MM.1S (cell line): ENCODE measurements at regions not wholly inside any gene's neighbourhood (a gene's known extent, or its start where the extent isn't known, plus 50 kb on each side); places are given as distances from the start of the nearest gene placed in this dataset.
"Not testable (repeated sequence)": the region's sequence is repeated elsewhere in the genome, so short reads cannot be mapped to it uniquely, and the experiment has no call there.

Experiments
- DNase-seq: peaks from one replicate; pipeline ENCODE4 v3.0.0-alpha.2; 2015
- H2AFZ ChIP-seq: fragments of 300-600 bp; sonication (generic); 2 replicates; pipeline ENCODE4 v1.6.0; 2016; ENCODE audit warnings: antibody characterized with exemption, low read length
- H3F3A ChIP-seq: fragments of 300-600 bp; sonication (generic); 2 replicates; pipeline ENCODE4 v1.6.1; 2016; ENCODE audit warnings: mild to moderate bottlenecking, antibody characterized with exemption, low read length, moderate library complexity, mixed read lengths; ENCODE audit not compliant: insufficient read depth
- H3K27ac ChIP-seq: fragments of 300-600 bp; sonication (generic); 2 replicates; pipeline ENCODE4 v1.5.1; 2016; ENCODE audit warnings: mild to moderate bottlenecking, low read length
- H3K27me3 ChIP-seq: fragments of 300-600 bp; sonication (generic); replicated peaks from 2 replicates; pipeline ENCODE4 v1.6.0; 2016; ENCODE audit warnings: low read length; ENCODE audit not compliant: insufficient read depth
- H3K36me3 ChIP-seq: fragments of 300-600 bp; sonication (generic); replicated peaks from 2 replicates; pipeline ENCODE4 v1.6.1; 2016; ENCODE audit warnings: mild to moderate bottlenecking, low read length, mixed read lengths; ENCODE audit not compliant: insufficient read depth
- H3K4me1 ChIP-seq: fragments of 300-600 bp; sonication (generic); 2 replicates; pipeline ENCODE4 v1.6.1; 2016; ENCODE audit warnings: low read length, mixed read lengths
- H3K4me2 ChIP-seq: fragments of 300-600 bp; sonication (generic); 2 replicates; pipeline ENCODE4 v1.6.0; 2016; ENCODE audit warnings: low read depth, low read length
- H3K4me3 ChIP-seq: fragments of 300-600 bp; sonication (generic); 2 replicates; pipeline ENCODE4 v1.5.1; 2016; ENCODE audit warnings: low read length, mixed read lengths
- H3K79me2 ChIP-seq: fragments of 300-600 bp; sonication (generic); 2 replicates; pipeline ENCODE4 v1.6.1; 2016; ENCODE audit warnings: mixed run types, low read length, mixed read lengths
- H3K9ac ChIP-seq: fragments of 300-600 bp; sonication (generic); 2 replicates; pipeline ENCODE4 v1.6.1; 2016; ENCODE audit warnings: low read length, mixed read lengths
- H3K9me2 ChIP-seq: fragments of 300-600 bp; sonication (generic); replicated peaks from 2 replicates; pipeline ENCODE4 v1.6.1; 2016; ENCODE audit warnings: mild to moderate bottlenecking, low read length, mixed read lengths; ENCODE audit not compliant: insufficient read depth
- H3K9me3 ChIP-seq: fragments of 300-600 bp; sonication (generic); replicated peaks from 2 replicates; pipeline ENCODE4 v1.6.1; 2016; ENCODE audit warnings: mild to moderate bottlenecking, low read length, mixed read lengths; ENCODE audit not compliant: insufficient read depth
- H4K20me1 ChIP-seq: fragments of 300-600 bp; sonication (generic); 2 replicates; pipeline ENCODE4 v1.6.1; 2016; ENCODE audit warnings: mild to moderate bottlenecking, low read length, moderate library complexity, mixed read lengths; ENCODE audit not compliant: insufficient read depth

DNA sequence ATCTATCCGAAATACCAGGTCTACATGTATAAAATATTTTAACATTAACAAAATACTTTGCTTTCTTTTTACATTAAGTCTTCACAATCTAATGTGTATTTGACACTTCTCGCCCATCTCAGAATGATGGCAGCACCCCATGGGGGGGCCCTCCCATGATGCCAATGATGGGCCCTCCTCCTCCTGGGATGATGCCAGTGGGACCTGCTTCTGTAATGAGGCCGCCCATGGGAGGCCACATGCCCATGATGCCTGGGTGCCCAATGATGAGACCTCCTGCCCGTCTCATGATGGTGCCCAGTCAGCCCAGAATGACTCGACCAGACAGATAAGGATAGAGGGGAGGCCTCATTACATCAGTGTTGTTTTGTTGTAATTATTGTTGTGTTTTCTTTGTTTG, 110.5 kb downstream of the ART5 start:
- H4K20me1 ChIP-seq, H3K27ac ChIP-seq, H3K4me2 ChIP-seq, H3K4me3 ChIP-seq, H3F3A ChIP-seq, H3K9me2 ChIP-seq, H3K9me3 ChIP-seq, H3K4me1 ChIP-seq, DNase-seq, H3K27me3 ChIP-seq, H2AFZ ChIP-seq, H3K79me2 ChIP-seq, H3K9ac ChIP-seq, H3K36me3 ChIP-seq: not testable (repeated sequence)

DNA sequence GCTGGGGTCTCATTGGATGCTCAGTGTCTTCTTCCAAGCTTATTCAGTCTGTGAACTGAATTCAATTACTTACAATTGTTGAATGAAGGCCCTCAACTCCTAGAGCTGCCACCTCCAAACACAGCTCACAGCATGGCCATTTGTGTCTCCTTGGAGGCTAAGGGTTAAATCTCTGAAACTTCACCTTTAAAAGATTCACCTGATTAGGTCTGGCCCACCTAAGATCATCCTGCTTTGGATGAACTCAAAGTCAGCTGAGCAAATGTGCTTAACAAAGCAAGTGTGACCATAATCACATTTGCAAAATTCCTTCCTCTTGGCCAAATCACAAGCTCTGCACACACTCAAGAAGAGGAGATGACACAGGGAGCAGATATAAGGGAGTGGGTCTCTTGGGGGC, 118.2 kb downstream of the ART5 start:
- H2AFZ ChIP-seq, H3K9me2 ChIP-seq, H3K9me3 ChIP-seq, H3K4me3 ChIP-seq, H3F3A ChIP-seq, H4K20me1 ChIP-seq, H3K79me2 ChIP-seq, DNase-seq, H3K4me1 ChIP-seq, H3K27ac ChIP-seq, H3K36me3 ChIP-seq, H3K9ac ChIP-seq, H3K27me3 ChIP-seq, H3K4me2 ChIP-seq: not testable (repeated sequence)

DNA sequence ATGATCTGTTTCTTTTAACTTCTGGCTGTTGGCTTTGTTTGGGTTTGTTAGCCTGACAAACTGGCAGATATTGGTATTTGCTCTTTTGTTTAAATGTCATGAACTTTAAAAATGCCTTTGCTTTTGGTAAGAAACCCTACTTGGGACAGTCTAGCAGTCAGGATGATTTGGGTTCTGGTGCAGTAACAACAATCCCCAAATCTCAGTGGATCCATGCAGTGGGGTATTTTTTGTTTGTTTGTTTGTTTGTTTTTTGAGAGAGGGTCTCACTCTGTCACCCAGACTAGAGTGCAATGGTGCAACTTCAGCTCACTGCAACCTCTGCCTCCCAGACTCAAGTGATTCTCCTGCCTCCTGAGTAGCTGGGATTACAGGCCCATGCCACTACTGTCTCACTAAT, 120.9 kb downstream of the ART5 start:
- H3K36me3 ChIP-seq, H3K27me3 ChIP-seq, H3K9me2 ChIP-seq, H3K4me3 ChIP-seq, H3K9me3 ChIP-seq, H3K27ac ChIP-seq, H2AFZ ChIP-seq, H3K4me2 ChIP-seq, DNase-seq, H3F3A ChIP-seq, H3K4me1 ChIP-seq, H4K20me1 ChIP-seq, H3K9ac ChIP-seq: not testable (repeated sequence)
- peaks cover 18% of the 10 kb centered on the region for H3K79me2 ChIP-seq

DNA sequence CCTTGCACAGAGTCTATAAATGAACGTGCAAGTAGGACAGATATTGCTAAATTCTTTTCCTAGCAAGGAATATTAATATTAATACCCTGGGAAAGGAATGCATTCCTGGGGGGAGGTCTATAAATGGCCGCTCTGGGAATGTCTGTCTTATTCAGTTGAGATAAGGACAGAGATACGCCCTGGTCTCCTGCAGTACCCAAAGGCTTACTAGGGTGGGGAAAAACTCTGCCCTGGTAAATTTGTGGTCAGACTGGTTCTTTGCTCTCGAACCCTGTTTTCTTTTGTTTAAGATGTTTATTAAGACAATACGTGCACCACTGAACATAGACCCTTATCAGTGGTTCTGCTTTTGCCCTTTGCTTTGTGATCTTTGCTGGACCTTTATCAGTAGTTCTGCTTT, 122.0 kb downstream of the ART5 start:
- H2AFZ ChIP-seq, H3K9ac ChIP-seq, H3K36me3 ChIP-seq, H3K4me3 ChIP-seq, H3K9me3 ChIP-seq, H3F3A ChIP-seq, H3K9me2 ChIP-seq, H3K4me2 ChIP-seq, H3K4me1 ChIP-seq, H4K20me1 ChIP-seq, DNase-seq, H3K27me3 ChIP-seq, H3K27ac ChIP-seq: not testable (repeated sequence)
- peaks cover 29% of the 10 kb centered on the region for H3K79me2 ChIP-seq

DNA sequence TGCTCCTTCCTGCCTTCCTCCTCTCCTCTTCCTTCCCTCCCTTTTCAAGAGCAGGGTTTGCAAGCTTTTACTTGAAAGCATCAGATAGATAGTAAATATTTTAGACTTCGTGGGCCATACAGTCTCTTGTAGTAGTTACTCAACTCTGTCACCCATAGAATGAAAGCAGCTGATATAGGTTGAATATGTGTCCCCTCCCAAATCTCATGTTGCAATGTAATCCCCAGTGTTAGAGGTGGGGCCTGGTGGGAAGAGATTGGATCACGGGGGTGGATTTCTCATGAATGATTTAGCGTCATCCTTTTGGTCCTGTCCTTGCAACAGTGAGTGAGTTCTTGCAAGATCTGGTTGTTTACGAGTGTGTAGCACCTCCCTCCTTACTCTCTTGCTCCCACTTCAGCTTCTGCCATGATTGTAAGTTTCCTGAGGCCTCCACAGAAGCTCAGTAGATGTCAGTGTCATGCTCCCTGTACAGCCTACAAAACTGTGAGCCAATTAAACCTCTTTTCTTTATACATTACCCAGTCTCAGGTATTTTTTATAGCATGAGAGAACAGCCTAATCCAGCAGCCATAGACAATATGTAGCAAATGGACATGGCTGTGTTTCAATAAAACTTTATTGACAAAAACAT, 124.7 kb downstream of the ART5 start:
- H3K9ac ChIP-seq, H3K9me3 ChIP-seq, H3K27ac ChIP-seq, H2AFZ ChIP-seq, H3K4me3 ChIP-seq, H3F3A ChIP-seq, H3K36me3 ChIP-seq, DNase-seq, H3K27me3 ChIP-seq, H3K9me2 ChIP-seq, H3K4me2 ChIP-seq, H4K20me1 ChIP-seq, H3K4me1 ChIP-seq: not testable (repeated sequence)
- peaks cover 44% of the 10 kb centered on the region for H3K79me2 ChIP-seq

DNA sequence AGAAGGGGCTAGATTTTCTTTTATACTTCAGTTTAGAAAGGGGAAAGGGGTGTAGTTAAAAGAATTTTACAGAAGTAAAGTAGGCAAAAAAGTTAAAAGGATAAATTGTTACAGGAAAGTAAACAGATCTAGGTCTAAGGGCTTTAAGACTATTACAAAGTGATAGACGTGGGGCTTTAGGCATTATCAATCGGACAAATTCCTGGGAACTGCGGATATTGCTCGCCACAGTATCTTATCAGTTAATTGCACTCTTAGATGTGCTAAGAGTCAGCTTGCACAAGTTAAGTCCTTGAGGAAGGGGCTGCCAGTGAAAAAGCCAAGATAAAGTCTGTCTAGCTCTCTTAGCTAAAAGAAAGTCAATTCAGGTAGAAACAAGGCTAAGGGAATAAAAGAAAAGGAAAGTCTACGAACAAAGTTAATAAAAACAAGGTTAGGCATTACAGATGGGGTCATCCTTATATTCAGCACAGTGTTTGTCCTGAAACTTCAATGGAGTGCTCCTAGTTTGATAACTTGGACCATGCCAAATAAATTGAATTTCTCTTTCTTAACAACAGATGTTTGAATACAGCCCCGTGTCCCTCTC, 125.4 kb downstream of the ART5 start:
- not testable (repeated sequence) for H3K4me1 ChIP-seq, H3K4me3 ChIP-seq, H3K36me3 ChIP-seq, DNase-seq, H3K27me3 ChIP-seq, H3K27ac ChIP-seq, H4K20me1 ChIP-seq, H3K9me3 ChIP-seq, H3K9me2 ChIP-seq, H2AFZ ChIP-seq, H3K4me2 ChIP-seq, H3K9ac ChIP-seq
- H3F3A ChIP-seq: peaks cover 14% of the 10 kb centered on the region
- peaks cover 44% of the 10 kb centered on the region for H3K79me2 ChIP-seq

DNA sequence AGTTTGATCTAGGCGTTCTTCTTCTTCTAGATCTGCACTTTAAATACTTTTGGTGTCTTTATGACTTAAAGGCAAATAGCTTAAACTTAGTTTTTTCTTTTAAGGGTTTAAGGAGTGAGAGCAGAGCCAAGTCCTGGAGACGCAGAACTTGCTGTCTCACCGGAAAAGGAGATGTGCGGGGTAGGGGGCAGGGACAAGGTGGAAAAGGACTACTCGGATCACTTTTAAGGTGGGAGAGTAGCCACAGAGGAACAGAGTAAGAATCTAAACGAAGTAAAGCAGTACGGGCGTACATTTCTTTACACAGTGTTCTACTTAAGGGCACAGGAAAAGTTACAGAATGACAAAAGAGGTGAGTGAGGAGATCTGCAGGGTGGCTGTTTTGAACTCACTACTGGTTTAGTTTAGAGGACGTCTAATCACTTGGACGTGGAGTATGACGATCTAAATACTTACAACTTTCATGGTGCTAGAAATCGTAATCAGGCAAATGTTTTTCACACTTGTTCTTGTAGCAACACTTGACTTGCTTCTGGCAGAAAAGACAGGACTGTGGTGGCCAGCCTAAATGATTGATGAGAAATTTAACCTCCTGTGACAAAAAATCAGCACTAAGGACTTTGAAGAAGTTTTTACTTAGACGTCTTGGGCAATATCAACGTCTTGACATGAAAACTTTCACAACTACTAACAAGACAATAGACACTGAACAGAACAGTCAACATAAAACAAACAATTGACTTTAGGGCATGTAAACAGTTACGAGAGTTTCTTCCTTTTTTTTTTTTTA, 127.0 kb downstream of the ART5 start:
- H3K4me2 ChIP-seq: peak overlapping the region; percentile 52; the same call in 1 of the 2 replicates
- H3K9me3 ChIP-seq: not testable (repeated sequence)

More for the DNA sequence above, 127.0 kb downstream of the ART5 start:
- H3K9ac ChIP-seq: peak overlapping the region; percentile 46; the same call in 1 of the 2 replicates
- H3K4me3 ChIP-seq: peak overlapping the region; percentile 42
- not testable (repeated sequence) for H3K27me3 ChIP-seq, H3K36me3 ChIP-seq, H3K4me1 ChIP-seq, DNase-seq, H3K9me2 ChIP-seq, H4K20me1 ChIP-seq, H2AFZ ChIP-seq
- H3K27ac ChIP-seq: peak overlapping the region; percentile 29; the same call in 1 of the 2 replicates
- peaks cover 21% of the 10 kb centered on the region for H3F3A ChIP-seq
- peaks cover 44% of the 10 kb centered on the region for H3K79me2 ChIP-seq
